HG02763 (cell line): ENCODE measurements at regions not wholly inside any gene's neighbourhood (a gene's known extent, or its start where the extent isn't known, plus 50 kb on each side); places are given as distances from the start of the nearest gene placed in this dataset.
"Not testable (repeated sequence)": the region's sequence is repeated elsewhere in the genome, so short reads cannot be mapped to it uniquely, and the experiment has no call there.

Experiments used
- ATAC-seq: cut with Tn5 transposase; IDR thresholded peaks from one replicate; pipeline ENCODE4 v1.9.1; 2021; ENCODE audit warnings: mild to moderate bottlenecking, moderate library complexity; ENCODE audit not compliant: unreplicated experiment

GRCh38 chr2:142509401-142509800 is 368.1 kb upstream of the KYNU start:
- no peak for ATAC-seq

GRCh38 chr2:142504754-142505153 is 372.7 kb upstream of the KYNU start:
- ATAC-seq = no peak

GRCh38 chr2:142502402-142502801 is 371.6 kb upstream of the LRP1B start:
- no peak for ATAC-seq

- ATAC-seq = no peak
Measured at GRCh38 chr2:142495141-142495540, 364.3 kb upstream of the LRP1B start.

- ATAC-seq = not testable (repeated sequence)
Measured at GRCh38 chr2:142489631-142490030, 358.8 kb upstream of the LRP1B start.

- ATAC-seq = no peak
Measured at GRCh38 chr2:142484111-142484510, 353.3 kb upstream of the LRP1B start.

GRCh38 chr2:142483653-142484052 is 352.8 kb upstream of the LRP1B start:
- no peak for ATAC-seq

- ATAC-seq = no peak
Measured at GRCh38 chr2:142478206-142478605, 347.4 kb upstream of the LRP1B start.

- no peak for ATAC-seq
Measured at GRCh38 chr2:142472382-142472781, 341.6 kb upstream of the LRP1B start.

GRCh38 chr2:142467321-142467720 is 336.5 kb upstream of the LRP1B start:
- ATAC-seq = no peak

- no peak for ATAC-seq
Measured at GRCh38 chr2:142463047-142463446, 332.2 kb upstream of the LRP1B start.

- ATAC-seq = no peak
Measured at GRCh38 chr2:142462306-142462705, 331.5 kb upstream of the LRP1B start.

- no peak for ATAC-seq
Measured at GRCh38 chr2:142445551-142446072, 314.8 kb upstream of the LRP1B start.

- no peak for ATAC-seq
Measured at GRCh38 chr2:142445023-142445422, 314.2 kb upstream of the LRP1B start.

- ATAC-seq = no peak
Measured at GRCh38 chr2:142435847-142436246, 305.0 kb upstream of the LRP1B start.

GRCh38 chr2:142426064-142426463 is 295.2 kb upstream of the LRP1B start:
- no peak for ATAC-seq

GRCh38 chr2:142425551-142425950 is 294.7 kb upstream of the LRP1B start:
- no peak for ATAC-seq

GRCh38 chr2:142423603-142424002 is 292.8 kb upstream of the LRP1B start:
- no peak for ATAC-seq

- no peak for ATAC-seq
Measured at GRCh38 chr2:142422769-142423168, 292.0 kb upstream of the LRP1B start.

- ATAC-seq = no peak
Measured at GRCh38 chr2:142422041-142422440, 291.2 kb upstream of the LRP1B start.

GRCh38 chr2:142418699-142419098 is 287.9 kb upstream of the LRP1B start:
- ATAC-seq = not testable (repeated sequence)

GRCh38 chr2:142416996-142417395 is 286.2 kb upstream of the LRP1B start:
- ATAC-seq = no peak

- ATAC-seq = no peak
Measured at GRCh38 chr2:142415461-142415860, 284.6 kb upstream of the LRP1B start.

GRCh38 chr2:142398212-142398611 is 267.4 kb upstream of the LRP1B start:
- no peak for ATAC-seq
